Testis (tissue), 2 donors: ENCODE measurements at regions not wholly inside any gene's neighbourhood (a gene's known extent, or its start where the extent isn't known, plus 50 kb on each side); places are given as distances from the start of the nearest gene placed in this dataset.
"Not testable (repeated sequence)": the region's sequence is repeated elsewhere in the genome, so short reads cannot be mapped to it uniquely, and the experiment has no call there.

Experiments used
- DNase-seq: peaks from one replicate; pipeline ENCODE4 v3.0.0-alpha.2; 2019
- H3K27ac ChIP-seq, 2 donors: fragments of 200-600 bp; sonication (generic); one replicate each; pipeline ENCODE4 v1.5.1; 2019
- H3K27me3 ChIP-seq: fragments of 200-600 bp; sonication (generic); one replicate; pipeline ENCODE4 v1.5.1; 2019
- H3K36me3 ChIP-seq: fragments of 200-600 bp; sonication (generic); one replicate; pipeline ENCODE4 v1.5.1; 2017; ENCODE audit warnings: low read depth; ENCODE audit errors: missing control alignments
- H3K4me1 ChIP-seq: fragments of 200-600 bp; sonication (generic); one replicate; pipeline ENCODE4 v1.5.1; 2019
- H3K4me3 ChIP-seq, 2 donors: fragments of 200-600 bp; sonication (generic); one replicate each; pipeline ENCODE4 v1.5.1; 2017 to 2019
- H3K9me3 ChIP-seq: fragments of 200-600 bp; sonication (generic); one replicate; pipeline ENCODE4 v1.5.1; 2017
- CTCF ChIP-seq, 3 experiments: fragments of 450-650 bp in 2 of 3; fragments of 200-600 bp in 1 of 3; sonication (generic) in 1 of 3; IDR thresholded peaks; one replicate each; pipeline ENCODE4 v1.5.1; 2016 to 2019; ENCODE audit warnings: antibody characterized with exemption in 3 of 3, mild to moderate bottlenecking in 2 of 3, moderate library complexity in 1 of 3
- POLR2A ChIP-seq: fragments of 450-650 bp; IDR thresholded peaks from one replicate; pipeline ENCODE4 v1.6.1; 2017; ENCODE audit warnings: antibody characterized with exemption, mild to moderate bottlenecking, moderate library complexity
- WGBS, 2 donors: methylation state at CpG; one replicate each; pipeline ENCODE4 v1.1.5; 2018; 5-methylcytosine and 5-hydroxymethylcytosine counted together
- intact Hi-C: fragments of 100-400 bp; cut with DNase I; formaldehyde crosslinking; loops from one replicate; pipeline ENCODE4 v1.15.1; 2023; ENCODE audit warnings: low total_unique reads

GRCh38 chr6:156010-156409 lies 136.3 kb upstream of the DUSP22 start:
- H3K36me3 ChIP-seq: no peaks in the 10 kb centered on the region
- no peaks in the 10 kb centered on the region for H3K4me1 ChIP-seq
- DNase-seq: no peak
- no peak overlapping the region for H3K4me3 ChIP-seq
- intact Hi-C loops: no loop called here
- no peak overlapping the region for H3K27ac ChIP-seq
- no peaks in the 10 kb centered on the region for H3K27me3 ChIP-seq
- H3K9me3 ChIP-seq: no peaks in the 10 kb centered on the region
- WGBS, 2 donors: 72 to 77% methylated on average over 5 of the region's 5 CpGs
- TF ChIP-seq CTCF (IDR thresholded peaks at IDR 0.05) (no peak), POLR2A (no peak)

GRCh38 chr6:156441-157140 lies 135.7 kb upstream of the DUSP22 start:
- DNase-seq, H3K27ac ChIP-seq, intact Hi-C loops, H3K4me1 ChIP-seq, H3K9me3 ChIP-seq, H3K27me3 ChIP-seq, H3K36me3 ChIP-seq, H3K4me3 ChIP-seq: not testable (repeated sequence)
- WGBS, 2 donors: 84 to 95% methylated on average over 4 of the region's 4 CpGs

GRCh38 chr6:157176-157575 lies 135.1 kb upstream of the DUSP22 start:
- WGBS, 2 donors: 44% methylated on average over 4 of the region's 4 CpGs
- H3K27me3 ChIP-seq, H3K4me3 ChIP-seq, H3K27ac ChIP-seq, H3K36me3 ChIP-seq, DNase-seq, H3K4me1 ChIP-seq, H3K9me3 ChIP-seq, intact Hi-C loops: not testable (repeated sequence)

GRCh38 chr6:161657-162056 lies 130.6 kb upstream of the DUSP22 start:
- H3K27me3 ChIP-seq, intact Hi-C loops, H3K27ac ChIP-seq, H3K4me3 ChIP-seq, H3K9me3 ChIP-seq, H3K4me1 ChIP-seq, DNase-seq, H3K36me3 ChIP-seq: not testable (repeated sequence)
- WGBS, 2 donors: 84% methylated on average over 2 of the region's 2 CpGs

- 84 to 94% methylated on average over 7 of the region's 7 CpGs for WGBS, 2 donors
Measured at GRCh38 chr6:164720-165119, 127.6 kb upstream of the DUSP22 start.

GRCh38 chr6:165263-165662 lies 127.0 kb upstream of the DUSP22 start:
- Histone ChIP-seq H3K36me3 (no peaks in the 10 kb centered on the region), H3K27ac (no peak overlapping the region), H3K9me3 (no peaks in the 10 kb centered on the region), H3K27me3 (no peaks in the 10 kb centered on the region), H3K4me3 (no peak overlapping the region), H3K4me1 (no peaks in the 10 kb centered on the region)
- WGBS, 2 donors: 73 to 92% methylated on average over 1 of the region's 1 CpG
- no peak for DNase-seq
- intact Hi-C loops: no loop called here
- no peak for TF ChIP-seq CTCF (IDR thresholded peaks at IDR 0.05)
- TF ChIP-seq POLR2A: no peak

More at GRCh38 chr6:164720-165119, 127.6 kb upstream of the DUSP22 start:
- Histone ChIP-seq H3K9me3 (no peaks in the 10 kb centered on the region), H3K4me1 (no peaks in the 10 kb centered on the region), H3K4me3 (no peak overlapping the region), H3K27ac (no peak overlapping the region), H3K36me3 (no peaks in the 10 kb centered on the region), H3K27me3 (no peaks in the 10 kb centered on the region)
- no peak for TF ChIP-seq POLR2A
- TF ChIP-seq CTCF (IDR thresholded peaks at IDR 0.05): no peak
- intact Hi-C loops: no loop called here
- no peak for DNase-seq
